Thyroid gland (tissue), 4 donors: ENCODE measurements at regions not wholly inside any gene's neighbourhood (a gene's known extent, or its start where the extent isn't known, plus 50 kb on each side); places are given as distances from the start of the nearest gene placed in this dataset.

Source experiments
- POLR2A ChIP-seq, 2 donors: fragments of 450-650 bp; IDR thresholded peaks; one replicate each; pipeline ENCODE4 v1.6.1; 2017; ENCODE audit warnings: antibody characterized with exemption in 2 of 2, mild to moderate bottlenecking in 2 of 2, moderate library complexity in 1 of 2
- TF ChIP-seq, protein P1 (sequence below), 6 experiments: fragments of 200-600 bp in 3 of 6; fragments of 450-650 bp in 3 of 6; sonication (generic) in 3 of 6; IDR thresholded peaks; one replicate each; pipeline ENCODE4 v1.5.1; 2016 to 2019; ENCODE audit warnings: antibody characterized with exemption in 6 of 6, mild to moderate bottlenecking in 2 of 6, inconsistent platforms in 1 of 6, moderate library complexity in 1 of 6

DNA sequence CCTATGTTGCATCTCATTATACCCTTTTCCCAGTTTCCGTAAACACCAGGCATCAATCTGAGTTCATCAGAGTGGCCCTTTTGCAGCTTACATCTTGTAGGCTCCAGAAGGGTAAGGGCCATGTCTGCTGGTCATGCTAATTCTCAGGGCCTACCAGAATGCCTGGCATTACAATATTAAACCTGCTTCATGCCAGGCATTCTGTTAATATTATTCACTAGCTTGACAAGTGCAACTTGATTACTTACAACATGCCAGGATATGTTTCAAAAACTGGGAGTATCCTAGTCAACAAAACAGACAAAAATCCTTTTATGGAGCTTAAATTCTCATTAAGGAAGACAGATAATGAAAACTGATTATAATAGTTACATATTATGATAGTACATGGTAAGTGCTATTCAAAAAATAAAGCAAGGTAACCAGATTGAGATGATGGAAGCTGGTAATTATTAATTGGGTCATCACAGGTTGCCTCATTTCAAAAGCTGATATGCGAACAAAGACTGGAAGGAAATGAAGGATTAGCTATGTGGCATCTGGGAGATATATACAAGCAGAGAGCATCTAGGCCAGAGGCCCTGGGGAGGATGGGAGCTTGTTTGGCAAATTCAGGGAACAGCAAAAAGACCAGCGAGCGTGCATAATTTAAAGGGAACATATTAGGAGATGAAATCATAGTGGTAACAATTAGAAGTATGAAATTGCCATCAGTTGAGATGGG, 406.3 kb downstream of the DMRT2 start:
- TF ChIP-seq, protein P1, sequence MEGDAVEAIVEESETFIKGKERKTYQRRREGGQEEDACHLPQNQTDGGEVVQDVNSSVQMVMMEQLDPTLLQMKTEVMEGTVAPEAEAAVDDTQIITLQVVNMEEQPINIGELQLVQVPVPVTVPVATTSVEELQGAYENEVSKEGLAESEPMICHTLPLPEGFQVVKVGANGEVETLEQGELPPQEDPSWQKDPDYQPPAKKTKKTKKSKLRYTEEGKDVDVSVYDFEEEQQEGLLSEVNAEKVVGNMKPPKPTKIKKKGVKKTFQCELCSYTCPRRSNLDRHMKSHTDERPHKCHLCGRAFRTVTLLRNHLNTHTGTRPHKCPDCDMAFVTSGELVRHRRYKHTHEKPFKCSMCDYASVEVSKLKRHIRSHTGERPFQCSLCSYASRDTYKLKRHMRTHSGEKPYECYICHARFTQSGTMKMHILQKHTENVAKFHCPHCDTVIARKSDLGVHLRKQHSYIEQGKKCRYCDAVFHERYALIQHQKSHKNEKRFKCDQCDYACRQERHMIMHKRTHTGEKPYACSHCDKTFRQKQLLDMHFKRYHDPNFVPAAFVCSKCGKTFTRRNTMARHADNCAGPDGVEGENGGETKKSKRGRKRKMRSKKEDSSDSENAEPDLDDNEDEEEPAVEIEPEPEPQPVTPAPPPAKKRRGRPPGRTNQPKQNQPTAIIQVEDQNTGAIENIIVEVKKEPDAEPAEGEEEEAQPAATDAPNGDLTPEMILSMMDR (IDR thresholded peaks at IDR 0.05), result no peak
- TF ChIP-seq POLR2A (IDR thresholded peaks at IDR 0.05), result no peak
